HCT116 (cell line): ENCODE measurements at regions not wholly inside any gene's neighbourhood (a gene's known extent, or its start where the extent isn't known, plus 50 kb on each side); places are given as distances from the start of the nearest gene placed in this dataset.

ENCODE experiments used
- ATAC-seq: fragments of 200-7000 bp; cut with Tn5 transposase; 2 replicates; pipeline ENCODE4 v1.9.1; 2020; ENCODE audit warnings: mild to moderate bottlenecking, moderate library complexity
- BruUV-seq: library from RNA; stranded (reverse); fragments of 400-500 nt; replicated peaks from 2 replicates; lab custom pipeline; 2021; lab: Mats Ljungman, UMichigan
- CTCF ChIA-PET: fragments of 300-600 bp; sonication (Branson Sonifier 250); formaldehyde crosslinking; loops from one replicate; lab custom pipeline; 2021; ENCODE audit warnings: antibody characterized with exemption; lab: Charles Lee
- POLR2A ChIA-PET: fragments of 300-600, 350-600 bp; sonication (Branson Sonifier 250); formaldehyde crosslinking; loops from one replicate; lab custom pipeline; 2021; ENCODE audit warnings: antibody characterized with exemption; lab: Charles Lee
- RAD21 ChIA-PET, 2 experiments: fragments of 300-600 bp; sonication (Branson Sonifier 250); formaldehyde crosslinking; loops; one replicate each; lab custom pipeline; 2023; ENCODE audit warnings: low total read pairs in 2 of 2; ENCODE audit not compliant: uncharacterized antibody in 2 of 2, unreplicated experiment in 2 of 2, low non-redundant PET in 1 of 2; lab: Charles Lee
- DNase-seq: peaks from one replicate; pipeline ENCODE4 v3.0.0-alpha.2; 2010; ENCODE audit warnings: low read depth, low spot score
- H2AFZ ChIP-seq: fragments of 200-600 bp; shearing (Covaris generic), sonication (generic); 2 replicates; pipeline ENCODE4 v1.6.1; 2017; ENCODE audit warnings: low read depth, mixed run types, mixed read lengths, antibody characterized with exemption, low read length; ENCODE audit not compliant: poor library complexity, severe bottlenecking
- H3K27ac ChIP-seq: 2 replicates; pipeline ENCODE4 v1.5.1; 2012; ENCODE audit warnings: low read depth, low read length
- H3K27me3 ChIP-seq: fragments of 200-600 bp; sonication (generic); 2 replicates; pipeline ENCODE4 v1.6.1; 2016; ENCODE audit warnings: mixed run types, low read length, mixed read lengths; ENCODE audit not compliant: insufficient read depth
- H3K36me3 ChIP-seq, 2 experiments: fragments of 200-500 bp in 1 of 2; fragments of 200-600 bp in 1 of 2; sonication (Bioruptor generic) in 1 of 2; sonication (generic) in 1 of 2; 2 replicates each; pipeline versions ENCODE4 v1.5.1 to v1.6.1; 2014 to 2016; ENCODE audit warnings: low read length in 2 of 2, inconsistent platforms in 1 of 2, mixed read lengths in 1 of 2, mixed run types in 1 of 2; ENCODE audit not compliant: insufficient read depth in 2 of 2, control insufficient read depth in 1 of 2
- H3K4me1 ChIP-seq, 2 experiments: fragments of 200-600 bp in 1 of 2; sonication (generic) in 1 of 2; 2 replicates each; pipeline versions ENCODE4 v1.5.1 to v1.6.1; 2012 to 2017; ENCODE audit warnings: low read length in 2 of 2, inconsistent platforms in 1 of 2, mild to moderate bottlenecking in 1 of 2, mixed read lengths in 1 of 2, mixed run types in 1 of 2, moderate library complexity in 1 of 2; ENCODE audit not compliant: insufficient read depth in 2 of 2, control insufficient read depth in 1 of 2
- H3K4me2 ChIP-seq: fragments of 200-600 bp; sonication (generic); 2 replicates; pipeline ENCODE4 v1.6.1; 2017; ENCODE audit warnings: mixed run types, low read length, mixed read lengths
- H3K4me3 ChIP-seq, 2 experiments: fragments of 200-600 bp in 1 of 2; sonication (generic) in 1 of 2; replicated peaks in 1 of 2; 2 replicates each; pipeline ENCODE4 v1.5.1; 2011 to 2016; ENCODE audit warnings: low read length in 2 of 2, control low read depth in 1 of 2, low read depth in 1 of 2, mild to moderate bottlenecking in 1 of 2, mixed read lengths in 1 of 2, mixed run types in 1 of 2
- H3K79me2 ChIP-seq: fragments of 200-600 bp; sonication (generic); 2 replicates; pipeline ENCODE4 v1.6.1; 2017; ENCODE audit warnings: mild to moderate bottlenecking, mixed run types, low read length, moderate library complexity, mixed read lengths; ENCODE audit not compliant: insufficient read depth
- H3K9ac ChIP-seq: fragments of 200-600 bp; sonication (generic); 2 replicates; pipeline ENCODE4 v1.6.1; 2016; ENCODE audit warnings: low read length, mixed read lengths
- H3K9me2 ChIP-seq: fragments of 200-600 bp; sonication (generic), shearing (Covaris generic); 2 replicates; pipeline ENCODE4 v1.6.1; 2017; ENCODE audit warnings: mixed run types, mild to moderate bottlenecking, moderate library complexity; ENCODE audit not compliant: insufficient read depth
- H3K9me3 ChIP-seq, 2 experiments: fragments of 200-500 bp in 1 of 2; fragments of 200-600 bp in 1 of 2; sonication (Bioruptor generic) in 1 of 2; sonication (generic) in 1 of 2; 2 replicates each; pipeline ENCODE4 v1.6.1; 2014 to 2017; ENCODE audit warnings: low read length in 2 of 2, mixed read lengths in 2 of 2, inconsistent platforms in 1 of 2, low read depth in 1 of 2, mild to moderate bottlenecking in 1 of 2, mixed run types in 1 of 2, moderate library complexity in 1 of 2; ENCODE audit not compliant: control insufficient read depth in 1 of 2, insufficient read depth in 1 of 2
- H4K20me1 ChIP-seq: fragments of 200-600 bp; sonication (generic), shearing (Covaris generic); 2 replicates; pipeline ENCODE4 v1.6.1; 2017; ENCODE audit warnings: mixed run types, mild to moderate bottlenecking, moderate library complexity; ENCODE audit not compliant: insufficient read depth
- ATF3 ChIP-seq: IDR thresholded peaks from 2 replicates; pipeline ENCODE4 v1.6.1; 2012
- EGR1 ChIP-seq: IDR thresholded peaks from 2 replicates; pipeline ENCODE4 v1.6.1; 2012; ENCODE audit warnings: low read depth
- ELF1 ChIP-seq: IDR thresholded peaks from 2 replicates; pipeline ENCODE4 v1.6.1; 2012; ENCODE audit warnings: low read depth, borderline replicate concordance
- EZH2 ChIP-seq: fragments of 200-600 bp; sonication (generic); IDR thresholded peaks from 2 replicates; pipeline ENCODE4 v1.6.1; 2017; ENCODE audit warnings: antibody characterized with exemption, mixed run types
- EZH2phosphoT487 ChIP-seq: fragments of 200-600 bp; IDR thresholded peaks from 2 replicates; pipeline ENCODE4 v1.6.1; 2018; ENCODE audit warnings: antibody characterized with exemption, borderline replicate concordance
- FOSL1 ChIP-seq: IDR thresholded peaks from 2 replicates; pipeline ENCODE4 v1.6.1; 2012; ENCODE audit warnings: low read depth
- POLR2AphosphoS5 ChIP-seq: IDR thresholded peaks from 2 replicates; pipeline ENCODE4 v1.6.1; 2011; ENCODE audit warnings: mild to moderate bottlenecking, low read depth, low read length, moderate library complexity
- REST ChIP-seq: IDR thresholded peaks from 2 replicates; pipeline ENCODE4 v1.6.1; 2012; ENCODE audit warnings: low read depth
- SP1 ChIP-seq: IDR thresholded peaks from 2 replicates; pipeline ENCODE4 v1.6.1; 2012; ENCODE audit warnings: low read depth
- TCF7L2 ChIP-seq: IDR thresholded peaks from 2 replicates; pipeline ENCODE4 v1.7.0; 2011; ENCODE audit warnings: borderline replicate concordance, inconsistent platforms; ENCODE audit not compliant: insufficient read depth, insufficient read length; ENCODE audit errors: extremely low read depth
- YY1 ChIP-seq: IDR thresholded peaks from 2 replicates; pipeline ENCODE4 v1.6.1; 2011; ENCODE audit warnings: low read length, low read depth, moderate library complexity, mild to moderate bottlenecking; ENCODE audit not compliant: insufficient replicate concordance; ENCODE audit errors: extremely low read depth
- ZNF274 ChIP-seq: fragments of 200-500 bp; sonication (Bioruptor generic); IDR thresholded peaks from 2 replicates; pipeline ENCODE4 v1.6.1; 2014; ENCODE audit warnings: mild to moderate bottlenecking, low read depth, low read length, inconsistent platforms
- intact Hi-C: fragments of 100-400 bp; cut with micrococcal nuclease; formaldehyde crosslinking; loops from 2 replicates; pipeline ENCODE4 v1.10.0; 2022

- H3K4me3 ChIP-seq: no peak overlapping the region
- no TSS peak for BruUV-seq
- intact Hi-C loops: no loop called here
- no peak for DNase-seq
- no peaks in the 10 kb centered on the region for H4K20me1 ChIP-seq
- no peaks in the 10 kb centered on the region for H3K9me3 ChIP-seq
- ChIA-PET RAD21 (no interaction called here), POLR2A (no interaction called here), CTCF (no interaction called here)
- H3K4me2 ChIP-seq: no peak overlapping the region
- no peaks in the 10 kb centered on the region for H3K9me2 ChIP-seq
- H3K36me3 ChIP-seq: no peaks in the 10 kb centered on the region
- no peaks in the 10 kb centered on the region for H3K79me2 ChIP-seq
- no peak for ATAC-seq
- H2AFZ ChIP-seq: no peak overlapping the region
- no peak overlapping the region for H3K9ac ChIP-seq
- no peak for TF ChIP-seq ATF3
- no peak overlapping the region for H3K27ac ChIP-seq
- H3K4me1 ChIP-seq: no peaks in the 10 kb centered on the region
- peaks cover 6% of the 10 kb centered on the region; the same call in 1 of the 2 replicates for H3K27me3 ChIP-seq
Measured at GRCh38 chrX:25156832-25157231, 141.1 kb upstream of the ARX start.

GRCh38 chrX:25156323-25156722, 140.6 kb upstream of the ARX start:
- H3K4me1 ChIP-seq: no peaks in the 10 kb centered on the region
- ChIA-PET CTCF (no interaction called here), RAD21 (no interaction called here), POLR2A (no interaction called here)
- no peak overlapping the region for H3K4me3 ChIP-seq
- DNase-seq: no peak
- no peak for ATAC-seq
- no peak overlapping the region for H2AFZ ChIP-seq
- H3K27me3 ChIP-seq: peaks cover 6% of the 10 kb centered on the region; the same call in 1 of the 2 replicates
- no peak overlapping the region for H3K9ac ChIP-seq
- TF ChIP-seq REST (no peak), EZH2 (no peak), ATF3 (no peak), EGR1 (no peak), SP1 (no peak), POLR2AphosphoS5 (no peak), YY1 (no peak), TCF7L2 (no peak), EZH2phosphoT487 (no peak), ZNF274 (no peak), ELF1 (no peak), FOSL1 (no peak)
- no peaks in the 10 kb centered on the region for H3K36me3 ChIP-seq
- BruUV-seq: no TSS peak
- no peak overlapping the region for H3K27ac ChIP-seq
- intact Hi-C loops: no loop called here
- no peaks in the 10 kb centered on the region for H3K79me2 ChIP-seq
- H3K9me3 ChIP-seq: no peaks in the 10 kb centered on the region
- H4K20me1 ChIP-seq: no peaks in the 10 kb centered on the region
- H3K9me2 ChIP-seq: no peaks in the 10 kb centered on the region
- H3K4me2 ChIP-seq: no peak overlapping the region
